SW480 (cell line): ENCODE measurements at regions not wholly inside any gene's neighbourhood (a gene's known extent, or its start where the extent isn't known, plus 50 kb on each side); places are given as distances from the start of the nearest gene placed in this dataset.
"Not testable (repeated sequence)": the region's sequence is repeated elsewhere in the genome, so short reads cannot be mapped to it uniquely, and the experiment has no call there.

Source experiments
- DNase-seq: peaks from one replicate; pipeline ENCODE4 v3.0.0-alpha.2; 2016; ENCODE audit warnings: low spot score

DNA sequence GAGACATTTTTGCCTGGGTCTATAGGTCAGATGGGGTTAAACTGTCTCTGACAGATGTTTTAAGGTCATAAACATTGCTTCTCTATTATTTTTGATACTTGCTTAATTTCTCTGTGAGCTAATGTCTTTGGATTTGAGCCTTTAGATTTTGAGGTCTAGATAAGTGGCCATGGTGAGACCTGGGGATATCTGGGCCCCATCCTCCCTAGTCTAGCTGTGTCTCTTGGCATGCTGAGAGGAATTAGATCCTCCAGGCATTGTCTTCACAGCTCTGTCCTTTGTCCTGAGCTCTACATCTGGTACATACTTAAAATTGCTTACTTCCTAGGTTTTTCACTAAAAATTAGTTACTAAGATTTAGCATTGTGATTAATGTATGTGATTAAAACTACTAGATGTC, 265.0 kb upstream of the NPSR1 start:
- DNase-seq: no peak

DNA sequence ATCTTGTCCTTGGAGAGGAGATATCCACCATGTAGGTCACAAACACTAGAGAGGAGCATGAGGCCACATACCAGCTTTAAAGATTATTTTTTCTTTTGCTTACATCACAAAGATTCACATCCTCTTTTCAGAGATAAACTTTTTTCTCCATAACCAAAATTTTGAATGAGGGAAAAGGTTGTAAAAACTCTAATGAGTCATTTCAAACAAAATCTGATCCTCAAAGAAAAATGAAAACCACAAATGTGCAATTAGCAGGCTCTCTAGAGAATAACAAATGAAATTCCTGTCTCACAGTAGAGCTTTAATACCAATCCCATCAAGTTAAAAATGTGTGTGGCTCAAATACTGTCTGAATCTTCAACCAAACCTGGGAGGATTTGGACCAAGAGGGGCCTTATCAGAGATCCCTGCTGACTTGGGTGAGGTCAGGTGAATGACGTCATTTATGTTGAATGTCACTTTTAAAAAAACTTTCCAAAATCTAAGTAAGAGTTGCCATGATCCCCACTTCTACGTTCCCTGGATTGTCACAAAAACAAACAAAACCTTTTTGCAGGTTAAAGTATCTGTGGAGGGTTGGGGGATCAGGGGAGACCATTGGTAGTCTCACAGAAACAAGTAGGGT, 261.5 kb upstream of the NPSR1 start:
- peak; percentile 14 for DNase-seq

DNA sequence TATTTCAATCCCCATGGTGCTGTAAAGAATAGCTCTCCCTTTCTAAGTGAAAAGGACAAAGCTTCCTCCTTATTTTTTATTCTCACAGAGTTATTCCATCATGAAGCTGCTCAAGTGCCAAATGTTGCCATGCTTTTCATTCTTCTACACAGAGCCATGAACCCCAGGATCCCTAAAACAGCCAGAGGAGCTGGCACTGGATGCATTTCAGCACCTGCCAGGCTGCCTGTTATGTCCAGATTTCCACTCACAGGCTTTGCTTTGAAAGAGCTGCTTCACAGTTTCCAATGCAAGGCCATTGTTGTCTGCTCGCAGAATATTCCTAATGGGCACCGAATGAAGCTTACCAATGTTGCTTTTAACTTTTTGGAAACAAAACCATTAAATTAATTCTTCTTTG, 256.2 kb upstream of the NPSR1 start:
- no peak for DNase-seq

DNA sequence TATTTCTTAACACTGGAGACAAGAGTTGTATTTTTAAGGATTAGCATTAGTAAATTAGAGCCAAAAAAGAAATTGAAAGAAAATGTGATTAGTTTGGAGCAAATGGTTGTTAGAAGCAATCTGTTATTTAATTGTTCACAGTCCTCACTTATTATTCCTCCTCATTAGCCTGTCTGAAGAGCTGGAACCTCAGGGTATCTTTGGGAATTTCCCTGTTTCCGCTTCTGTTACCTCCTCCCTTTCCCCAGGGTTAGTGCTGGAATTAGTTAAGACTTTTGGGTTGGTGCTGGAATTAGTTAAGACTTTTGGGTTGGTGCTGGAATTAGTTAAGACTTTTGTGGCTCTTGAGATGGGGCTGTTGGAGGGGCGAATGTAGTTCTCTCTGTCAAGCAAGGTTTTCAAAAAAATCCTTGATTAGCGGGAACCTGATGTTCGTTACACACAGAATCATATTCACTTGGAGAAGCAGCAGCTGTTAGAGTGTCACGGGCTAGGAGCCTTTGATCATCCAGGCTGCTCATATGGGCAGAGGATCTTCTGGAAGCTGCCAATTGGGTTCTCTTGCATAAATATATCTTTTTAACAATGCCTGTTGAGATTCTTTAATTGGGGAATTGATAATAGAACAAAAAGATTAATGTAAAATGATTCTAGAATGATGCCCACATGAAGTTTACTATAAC, 251.0 kb upstream of the NPSR1 start:
- no peak for DNase-seq

DNA sequence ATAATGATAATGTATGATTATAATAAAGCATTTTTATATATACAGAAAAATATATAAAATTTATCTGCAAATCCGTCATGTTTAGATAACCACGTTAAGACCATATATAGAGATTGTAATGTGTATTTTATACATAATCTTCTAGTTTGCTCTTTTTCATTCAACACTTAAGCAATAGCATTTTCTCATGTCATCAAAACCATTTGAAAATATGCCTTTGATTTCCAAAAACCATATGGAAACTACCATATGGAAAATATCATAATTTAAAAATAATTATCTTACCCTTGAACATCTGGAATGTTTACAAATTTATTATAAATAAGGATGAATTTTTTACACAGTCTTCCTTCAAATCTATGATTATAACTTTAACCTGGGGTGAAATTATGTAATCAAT, 250.4 kb upstream of the NPSR1 start:
- DNase-seq: no peak

DNA sequence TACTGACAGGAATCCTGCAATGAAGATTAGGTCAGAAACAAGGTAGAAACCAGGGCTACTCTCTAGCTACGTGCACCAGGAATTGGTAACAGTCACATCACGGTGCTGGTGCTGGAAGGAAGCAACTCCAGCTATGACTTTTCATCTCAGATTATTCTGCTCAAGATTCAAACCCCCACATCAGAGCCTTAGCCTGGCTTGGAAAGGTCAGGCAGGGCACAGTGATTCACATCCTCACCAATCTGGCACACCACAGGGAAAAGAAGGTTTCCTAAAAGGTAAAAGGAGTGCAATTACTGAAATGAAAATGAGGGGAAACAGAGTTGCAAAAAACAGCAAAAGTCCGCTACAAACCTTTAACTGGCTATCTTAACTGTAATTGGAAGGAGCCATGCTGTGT, 240.2 kb upstream of the NPSR1 start:
- no peak for DNase-seq

DNA sequence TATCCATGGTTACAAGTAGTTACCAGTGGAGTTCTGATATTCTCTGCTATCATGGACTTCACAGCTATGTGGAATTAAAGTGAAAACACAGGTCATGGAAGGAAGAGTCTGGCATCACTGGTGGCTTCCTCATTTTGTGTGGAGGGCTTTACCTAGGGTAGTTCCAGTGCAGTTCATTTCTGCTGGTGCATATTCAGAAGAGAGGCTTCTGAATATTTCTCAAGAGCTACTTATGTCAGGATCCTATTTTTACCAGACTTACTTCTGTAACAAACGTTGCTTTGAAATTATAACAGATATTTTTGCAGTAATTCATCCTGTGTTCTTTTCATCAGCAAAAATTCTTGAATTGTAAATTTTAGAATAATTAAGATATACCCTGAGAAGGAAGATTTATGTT, 236.5 kb upstream of the NPSR1 start:
- DNase-seq: no peak

DNA sequence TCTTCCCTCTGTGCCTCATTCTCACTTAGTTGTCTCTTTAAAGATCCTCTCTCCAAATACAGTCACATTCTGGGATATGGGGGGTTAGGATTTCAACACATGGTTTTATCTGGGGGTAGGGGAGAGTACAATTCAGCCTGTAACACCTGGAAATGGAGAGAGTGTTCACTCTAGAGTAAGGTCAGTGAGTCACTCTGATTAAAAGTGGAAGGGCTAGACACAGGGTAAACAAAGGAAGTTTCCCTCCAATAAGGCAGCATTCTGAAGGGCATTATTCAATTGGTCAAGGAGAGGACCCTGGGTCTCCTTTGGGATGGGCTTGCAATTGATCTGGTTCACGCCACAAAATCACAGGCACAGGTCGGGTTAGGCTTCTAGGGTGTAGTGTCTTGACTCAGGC, 232.8 kb upstream of the NPSR1 start:
- DNase-seq: no peak

DNA sequence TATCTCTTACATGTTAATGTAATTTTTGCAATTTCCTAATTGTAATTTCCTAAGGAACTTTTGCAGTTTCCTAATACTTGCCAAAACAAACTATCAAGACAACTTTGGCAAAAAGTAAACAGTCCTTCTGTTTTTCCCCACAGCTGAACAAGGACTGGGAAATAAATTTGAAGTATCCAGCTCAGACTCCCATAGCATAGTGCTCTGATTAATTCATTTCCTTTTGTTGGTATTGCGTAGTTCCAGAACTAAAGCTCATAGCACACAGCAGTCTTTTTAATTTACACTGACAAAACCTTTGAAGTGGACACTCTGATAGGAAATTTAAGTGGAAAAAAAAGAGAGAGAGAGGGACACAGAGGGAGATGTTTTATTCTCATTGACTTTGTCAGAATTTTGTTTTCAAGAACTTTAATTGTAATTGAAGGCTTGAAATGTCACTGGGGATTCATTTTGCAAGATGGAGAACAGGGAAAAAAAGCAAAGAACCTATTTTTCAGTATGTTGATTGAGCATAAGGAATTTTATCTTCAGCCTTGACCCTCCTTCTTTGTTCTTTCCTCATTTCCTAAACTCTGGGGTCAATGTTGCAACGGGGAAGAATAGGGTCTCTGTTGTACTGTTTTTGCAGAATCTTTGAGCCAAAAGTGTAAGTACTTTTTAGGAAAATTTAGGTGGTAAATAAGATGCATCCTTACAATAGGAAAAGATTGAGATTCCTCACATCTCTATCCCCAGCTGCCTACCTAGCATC, 232.2 kb upstream of the NPSR1 start:
- no peak for DNase-seq

DNA sequence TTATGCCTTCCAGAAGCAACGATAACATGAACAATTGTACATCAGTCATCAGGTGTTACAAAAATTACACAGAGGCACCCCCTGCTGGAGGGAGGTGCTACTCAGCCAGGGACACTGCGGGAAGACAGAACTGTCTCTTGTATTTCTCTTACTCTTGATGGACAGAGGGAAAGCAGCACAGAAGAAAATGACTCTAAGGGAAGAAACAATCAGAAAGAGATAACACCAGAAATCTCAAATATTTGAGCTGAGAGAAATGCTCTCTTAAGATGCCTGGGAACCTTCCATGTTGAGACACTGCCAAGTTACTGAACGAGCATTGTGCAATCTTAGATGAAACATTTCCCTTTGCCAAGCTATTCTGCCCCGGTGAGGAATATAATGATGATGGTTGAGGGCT, 227.6 kb upstream of the NPSR1 start:
- peak; percentile 57 for DNase-seq

DNA sequence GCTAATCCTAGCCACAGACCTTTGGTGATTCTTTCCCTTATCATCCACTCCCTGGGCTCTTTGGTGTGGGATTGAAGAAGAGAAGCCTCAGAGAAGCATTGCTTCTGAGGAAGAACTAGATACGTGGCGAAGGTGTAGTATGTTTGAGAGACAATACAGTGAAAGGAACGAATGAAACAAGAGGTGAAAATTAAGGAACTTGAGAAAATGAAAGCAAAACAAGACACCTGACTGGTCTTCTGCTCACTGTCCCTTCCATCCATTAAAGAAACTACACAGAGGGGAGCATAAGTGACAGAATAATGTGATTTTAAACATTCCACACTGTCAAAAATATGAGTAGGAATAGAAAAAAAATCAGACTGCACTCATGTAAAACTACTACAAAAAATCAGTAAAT, 219.6 kb upstream of the NPSR1 start:
- no peak for DNase-seq

DNA sequence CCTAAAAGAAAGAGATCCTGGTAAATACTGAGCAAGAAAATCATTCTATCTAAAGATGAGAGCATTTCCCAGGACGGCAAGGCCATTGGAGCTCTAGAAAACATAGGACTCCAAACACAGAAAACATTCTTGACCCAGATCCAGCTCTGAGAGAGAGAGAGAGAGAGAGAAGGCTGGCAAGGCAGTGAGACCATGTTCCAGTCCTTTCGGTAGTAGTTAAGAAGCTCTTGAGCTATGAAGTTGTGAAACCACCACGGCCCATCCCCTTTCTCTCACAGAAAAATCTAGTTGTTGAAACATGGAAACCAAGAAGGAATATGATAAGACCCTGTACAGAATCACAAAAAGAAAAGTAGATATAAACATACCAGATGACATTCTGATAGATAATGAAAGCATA, 212.4 kb upstream of the NPSR1 start:
- no peak for DNase-seq

DNA sequence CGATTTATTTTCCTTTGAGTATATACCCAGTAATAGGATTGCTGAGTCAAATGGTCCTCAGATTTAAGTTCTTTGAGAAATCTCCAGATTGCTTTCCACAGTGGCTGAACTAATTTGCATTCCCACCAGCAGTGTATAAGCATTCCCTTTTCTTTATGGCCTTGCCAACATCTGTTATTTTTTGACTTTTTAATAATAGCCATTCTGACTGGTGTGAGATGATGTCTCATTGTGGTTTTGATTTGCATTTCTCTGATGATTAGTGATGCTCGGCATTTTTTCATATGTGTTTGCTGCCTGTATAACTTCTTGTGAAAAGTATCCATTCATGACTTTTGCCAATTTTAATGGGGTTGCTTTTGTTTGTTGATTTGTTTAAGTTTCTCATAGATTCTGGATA, 209.5 kb upstream of the NPSR1 start:
- DNase-seq: not testable (repeated sequence)

DNA sequence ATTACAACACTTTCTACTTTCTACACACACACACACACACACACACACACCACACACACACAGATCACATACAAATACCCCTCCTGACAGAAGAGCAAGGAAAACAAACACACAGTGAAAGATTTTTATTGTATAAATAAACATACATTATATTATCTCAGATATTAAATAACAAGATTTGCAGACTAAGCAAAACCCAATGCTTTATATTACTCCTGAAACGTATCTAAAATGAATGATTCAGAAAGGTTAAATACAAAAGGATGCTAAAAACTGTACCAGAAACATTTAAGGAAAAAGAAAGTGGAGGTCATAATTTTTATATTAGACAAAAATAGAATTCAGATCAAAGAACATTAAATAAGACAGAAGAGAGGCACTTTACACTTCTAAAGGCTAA, 208.3 kb upstream of the NPSR1 start:
- no peak for DNase-seq

DNA sequence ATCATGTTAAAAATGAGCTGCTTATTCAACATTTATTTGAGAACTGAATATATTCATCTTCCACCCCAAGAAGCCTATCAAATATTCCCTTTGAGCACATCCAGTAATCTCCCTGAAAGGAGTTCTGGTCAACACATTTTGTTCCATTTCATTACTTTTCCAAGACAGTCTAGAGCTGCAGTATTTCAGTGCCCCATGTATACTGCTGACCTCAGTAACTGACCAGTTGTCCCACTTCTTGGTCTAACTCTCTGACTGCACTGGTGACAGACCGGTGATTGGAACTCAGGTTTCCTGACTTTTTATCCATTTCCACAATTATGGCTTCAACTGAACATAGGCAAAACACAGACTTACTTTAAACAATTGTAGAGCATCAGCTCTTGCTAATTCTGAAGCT, 206.8 kb upstream of the NPSR1 start:
- no peak for DNase-seq

DNA sequence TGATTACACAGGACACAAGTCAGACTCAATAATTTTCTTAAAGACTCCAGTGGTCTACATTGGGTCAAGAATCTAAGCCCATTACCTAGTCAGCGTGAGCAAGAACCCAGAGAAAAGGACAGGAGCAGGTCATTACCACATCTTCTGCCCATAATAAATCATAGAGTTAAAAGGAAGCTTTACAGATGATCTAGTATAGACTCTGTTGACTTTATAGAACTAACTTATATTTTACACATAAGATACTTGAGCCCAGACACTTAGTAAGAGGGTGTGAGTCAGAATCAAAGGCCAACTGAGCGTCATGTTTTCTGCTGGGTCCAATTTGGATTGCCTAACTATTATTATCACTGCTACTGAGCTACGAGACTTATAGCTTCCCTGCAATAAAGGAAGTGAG, 206.1 kb upstream of the NPSR1 start:
- no peak for DNase-seq

DNA sequence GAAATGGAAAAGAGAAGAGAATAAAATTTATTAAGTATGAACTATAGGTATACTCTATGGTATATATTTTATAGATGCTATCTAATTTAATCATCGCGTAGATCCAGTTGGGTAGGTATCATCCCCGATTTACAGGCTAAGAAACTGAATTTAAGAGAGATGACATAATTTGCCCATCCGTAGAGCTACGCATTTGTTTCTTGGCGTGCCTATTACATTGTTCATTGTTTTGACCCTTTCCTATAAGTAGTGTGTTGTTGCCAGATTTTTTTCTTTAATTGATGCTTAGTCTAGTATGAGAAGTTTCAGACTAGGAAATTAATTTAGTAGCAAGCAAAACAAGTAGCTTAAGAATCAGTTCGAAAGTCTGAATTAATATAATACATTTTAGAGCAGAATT, 205.7 kb upstream of the NPSR1 start:
- DNase-seq: no peak

DNA sequence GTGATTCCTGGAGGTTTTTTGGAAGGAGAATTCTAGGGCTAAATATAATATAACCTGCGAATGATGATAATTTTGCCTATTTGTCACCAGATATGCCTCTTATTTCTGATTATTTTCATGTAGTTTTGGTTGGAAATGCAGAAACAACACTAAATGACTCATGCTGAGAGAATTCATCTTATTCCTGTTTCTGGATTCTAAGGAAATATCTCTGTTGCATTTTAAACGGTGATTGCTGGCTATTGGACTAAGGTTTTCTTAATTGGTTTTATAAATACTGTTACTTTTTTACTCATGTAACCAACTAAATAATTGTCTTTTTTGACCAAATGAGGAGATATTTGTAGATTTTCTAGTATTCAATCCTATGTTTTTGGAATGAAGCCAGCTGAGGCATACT, 204.9 kb upstream of the NPSR1 start:
- DNase-seq: no peak

DNA sequence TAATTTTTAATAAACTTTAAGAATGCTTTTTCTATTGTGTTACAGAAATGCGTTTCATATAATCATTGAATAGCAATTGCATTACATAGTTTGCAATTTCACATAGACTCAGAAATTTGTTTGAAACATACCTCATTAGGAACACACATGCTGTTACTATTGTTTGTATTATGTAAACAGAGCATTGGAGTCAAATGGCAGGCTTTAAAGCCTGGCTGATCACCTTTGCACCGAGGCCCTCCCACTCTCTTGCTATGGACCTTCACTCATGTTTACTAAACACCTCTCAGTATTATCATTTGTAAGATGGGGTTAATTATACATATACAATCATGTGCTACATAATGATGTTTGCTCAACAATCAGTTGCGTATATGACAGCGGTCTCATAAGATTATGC, 203.6 kb upstream of the NPSR1 start:
- DNase-seq: no peak

DNA sequence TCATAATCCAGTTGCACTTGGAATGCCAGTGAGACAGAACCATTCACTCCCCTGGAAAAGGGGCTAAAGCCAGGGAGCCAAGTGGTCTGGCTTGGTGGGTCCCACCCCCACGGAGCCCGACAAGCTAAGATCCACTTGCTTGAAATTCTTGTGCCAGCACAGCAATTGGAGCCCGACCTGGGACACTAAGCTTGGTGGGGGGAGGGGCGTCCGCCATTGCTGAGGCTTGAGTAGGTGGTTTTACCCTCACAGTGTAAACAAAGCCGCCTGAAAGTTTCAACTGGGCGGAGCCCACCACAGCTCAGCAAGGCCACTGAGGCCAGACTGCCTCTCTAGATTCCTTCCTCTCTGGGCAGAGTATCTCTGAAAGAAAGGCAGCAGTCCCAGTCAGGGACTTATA, 200.7 kb upstream of the NPSR1 start:
- no peak for DNase-seq

DNA sequence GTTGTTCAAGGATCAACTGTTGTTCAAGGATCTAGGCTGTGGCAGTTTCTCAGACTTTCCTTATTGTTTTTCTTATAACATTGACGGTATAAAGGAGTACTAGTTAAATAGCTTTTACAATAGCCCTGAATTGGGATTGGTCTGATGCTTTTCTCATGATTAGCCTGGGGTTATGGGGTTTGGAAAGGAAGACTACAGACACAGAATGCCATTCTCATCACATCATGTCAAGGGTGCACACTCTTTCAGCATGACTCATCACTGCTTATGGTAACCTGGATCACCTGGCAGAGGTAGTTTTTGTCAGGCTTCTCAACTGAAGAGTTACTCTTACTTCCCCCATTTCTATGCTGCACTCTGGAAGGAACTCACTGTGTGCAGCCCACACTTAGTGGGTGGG, 194.2 kb upstream of the NPSR1 start:
- DNase-seq: peak; percentile 81

DNA sequence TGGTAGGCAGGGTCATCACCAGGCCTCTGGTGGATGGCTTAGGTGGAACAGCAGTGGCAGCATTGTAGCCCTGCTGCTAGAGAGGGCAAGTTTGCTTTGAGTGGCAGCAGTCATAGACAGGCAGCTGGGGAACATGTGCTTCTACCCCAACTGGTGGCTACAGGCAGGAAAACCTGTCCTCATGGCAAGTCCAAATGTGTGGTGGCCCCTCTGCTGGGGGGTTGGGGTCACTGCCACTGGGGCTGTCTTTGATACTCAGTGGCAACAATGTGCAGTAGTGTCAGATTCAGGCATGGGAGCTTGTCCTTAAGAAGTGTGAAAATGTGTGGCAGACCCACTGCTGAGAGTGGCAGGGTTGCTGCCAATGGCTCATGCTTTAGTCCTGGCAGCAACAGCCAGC, 186.2 kb upstream of the NPSR1 start:
- DNase-seq: no peak

DNA sequence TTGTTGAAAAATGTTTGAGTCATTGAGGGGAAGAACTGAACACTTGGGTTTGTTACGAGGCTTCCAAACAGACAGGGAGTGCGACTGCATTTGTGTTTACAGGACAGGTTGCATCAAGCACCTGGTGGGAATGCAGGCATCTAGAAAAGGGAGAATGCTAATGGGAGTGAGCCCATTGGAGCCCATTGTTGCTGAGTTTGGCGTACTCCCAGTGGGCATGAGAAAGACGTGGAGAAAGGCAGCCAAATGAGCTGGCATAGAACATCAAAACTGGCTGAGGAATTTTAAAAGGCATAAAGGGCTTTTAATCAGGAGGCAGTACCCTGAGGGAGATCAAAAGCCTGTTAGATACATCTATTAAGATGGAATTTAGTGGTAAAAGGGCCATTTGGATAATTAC, 171.6 kb upstream of the NPSR1 start:
- DNase-seq: peak; percentile 53
